GM19328 (cell line): ENCODE measurements at regions not wholly inside any gene's neighbourhood (a gene's known extent, or its start where the extent isn't known, plus 50 kb on each side); places are given as distances from the start of the nearest gene placed in this dataset.

ENCODE experiments used
- ATAC-seq: cut with Tn5 transposase; IDR thresholded peaks from one replicate; pipeline ENCODE4 v1.9.1; 2021; ENCODE audit warnings: mild to moderate bottlenecking, moderate library complexity; ENCODE audit not compliant: unreplicated experiment

GRCh38 chr3:67733269-67733950, 79.0 kb upstream of the SUCLG2 start:
- ATAC-seq = no peak

- ATAC-seq = no peak
These were observed 70.0 kb upstream of the SUCLG2 start for GRCh38 chr3:67724434-67724833.

- ATAC-seq = no peak
These were observed 69.5 kb upstream of the SUCLG2 start for GRCh38 chr3:67723863-67724262.

- ATAC-seq = no peak
These were observed 64.9 kb upstream of the SUCLG2 start for GRCh38 chr3:67719333-67719732.

- ATAC-seq = no peak
These were observed 61.6 kb upstream of the SUCLG2 start for GRCh38 chr3:67715971-67716370.

- no peak for ATAC-seq
These were observed 59.5 kb upstream of the SUCLG2 start for GRCh38 chr3:67713764-67714469.

GRCh38 chr3:67712259-67712658, 57.8 kb upstream of the SUCLG2 start:
- no peak for ATAC-seq

- no peak for ATAC-seq
These were observed 56.0 kb upstream of the SUCLG2 start for GRCh38 chr3:67710396-67710795.

- no peak for ATAC-seq
These were observed 52.5 kb upstream of the SUCLG2 start for GRCh38 chr3:67706934-67707333.

- no peak for ATAC-seq
These were observed 49.9 kb upstream of the SUCLG2 start for GRCh38 chr3:67704322-67704721.
